ENCODE measurements at regions not wholly inside any gene's neighbourhood (a gene's known extent, or its start where the extent isn't known, plus 50 kb on each side); places are given as distances from the start of the nearest gene placed in this dataset.

- Histone ChIP-seq H3K27me3 (no peaks in the 10 kb centered on the region), H3K4me1 (peaks cover 92 to 96% of the 10 kb centered on the region in 2 donors), H3K36me3 (no peaks in the 10 kb centered on the region), H3K4me3 (replicated peaks in 1 of 3) (no peak overlapping the region), H3K27ac (peak overlapping the region; percentile 95 to 97 (median 96)), H3K9me3 (no peaks in the 10 kb centered on the region)
- intact Hi-C loops (cut with DNase I) = no loop called here
- WGBS, 2 donors = 71 to 80% methylated on average over 2 of the region's 2 CpGs
- no peak for DNase-seq
- TF ChIP-seq CTCF (IDR thresholded peaks at IDR 0.05) (no peak), POLR2A (IDR thresholded peaks at IDR 0.05) (no peak)
These were observed 185.5 kb upstream of the KLF14 start for GRCh38 chr7:130919316-130920103.

DNA sequence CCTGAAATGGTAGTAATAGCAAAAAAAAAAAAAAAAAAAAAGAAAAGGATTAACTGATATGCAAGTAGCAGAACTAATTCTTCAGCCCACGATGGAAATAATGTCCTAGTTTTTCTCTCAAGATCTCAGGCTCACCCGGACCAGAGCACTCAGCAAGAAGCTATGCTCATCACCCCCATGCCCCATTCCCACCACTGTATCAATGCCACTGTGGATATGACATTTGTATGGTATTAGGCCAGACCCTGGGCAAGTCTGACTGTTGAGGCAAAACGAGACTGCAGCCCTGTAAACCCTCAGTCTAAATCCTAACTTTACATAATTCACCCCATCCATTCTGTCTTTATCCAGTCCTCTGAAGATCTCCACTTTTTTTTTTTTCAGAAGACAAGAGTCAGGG is 186.1 kb upstream of the KLF14 start:
- Histone ChIP-seq H3K36me3 (no peaks in the 10 kb centered on the region), H3K27me3 (no peaks in the 10 kb centered on the region), H3K9me3 (no peaks in the 10 kb centered on the region), H3K27ac (peak overlapping the region; percentile 95 to 97 (median 96)), H3K4me3 (replicated peaks in 1 of 3) (no peak overlapping the region), H3K4me1 (peaks cover 92 to 96% of the 10 kb centered on the region in 2 donors)
- WGBS, 2 donors = 60 to 66% methylated on average over 3 of the region's 3 CpGs
- intact Hi-C loops (cut with DNase I) = no loop called here
- DNase-seq = no peak
- TF ChIP-seq POLR2A (IDR thresholded peaks at IDR 0.05) (no peak), CTCF (IDR thresholded peaks at IDR 0.05) (no peak)

GRCh38 chr7:130921391-130922180 is 187.6 kb upstream of the KLF14 start:
- H3K4me3 ChIP-seq (replicated peaks in 1 of 3) = no peak overlapping the region
- peak overlapping the region; percentile 95 to 97 (median 96) for H3K27ac ChIP-seq
- H3K4me1 ChIP-seq = peaks cover 91 to 96% of the 10 kb centered on the region in 2 donors
- no peaks in the 10 kb centered on the region for H3K27me3 ChIP-seq
- intact Hi-C loops (cut with DNase I) = no loop called here
- H3K36me3 ChIP-seq = no peaks in the 10 kb centered on the region
- DNase-seq = peak; percentile 95 to 96
- TF ChIP-seq POLR2A (IDR thresholded peaks at IDR 0.05) = peak; percentile 19 to 93
- TF ChIP-seq CTCF (IDR thresholded peaks at IDR 0.05) = peak in 1 of 6 experiments; percentile 0
- WGBS, 2 donors = 15 to 21% methylated on average over 22 to 23 of the region's 23 CpGs
- no peaks in the 10 kb centered on the region for H3K9me3 ChIP-seq

- H3K27me3 ChIP-seq = no peaks in the 10 kb centered on the region
- intact Hi-C loops (cut with DNase I) = no loop called here
- no peaks in the 10 kb centered on the region for H3K9me3 ChIP-seq
- no peak for DNase-seq
- H3K27ac ChIP-seq = peak overlapping the region; percentile 95 to 97 (median 96)
- H3K4me1 ChIP-seq = peaks cover 91 to 96% of the 10 kb centered on the region in 2 donors
- no peaks in the 10 kb centered on the region for H3K36me3 ChIP-seq
- WGBS, 2 donors = 63% methylated on average over 4 of the region's 4 CpGs
- no peak for TF ChIP-seq POLR2A (IDR thresholded peaks at IDR 0.05)
- peak in 1 of 6 experiments; percentile 5 for TF ChIP-seq CTCF (IDR thresholded peaks at IDR 0.05)
- no peak overlapping the region for H3K4me3 ChIP-seq (replicated peaks in 1 of 3)
These were observed 188.5 kb upstream of the KLF14 start for GRCh38 chr7:130922206-130923112.
